ENCODE measurements at regions not wholly inside any gene's neighbourhood (a gene's known extent, or its start where the extent isn't known, plus 50 kb on each side); places are given as distances from the start of the nearest gene placed in this dataset.

DNA sequence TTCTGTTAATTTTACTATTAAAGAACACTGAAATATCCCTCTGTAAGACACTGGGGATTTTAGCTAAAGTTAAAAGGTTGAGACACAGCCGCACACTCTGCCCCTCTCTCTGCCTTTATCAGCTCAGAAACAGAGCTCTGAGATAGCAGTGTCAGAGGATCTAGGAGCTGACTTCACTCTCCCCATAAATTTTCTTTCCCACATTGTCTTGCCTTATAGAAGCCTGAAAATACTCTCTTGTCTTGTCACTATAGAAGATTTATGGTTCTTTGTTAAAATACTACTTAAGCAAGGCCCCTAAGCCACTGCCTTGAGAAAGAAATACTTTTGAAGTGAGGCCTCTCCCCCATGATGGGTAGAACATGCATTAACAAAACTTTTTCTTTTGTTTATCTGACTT, 105.7 kb upstream of the C10orf90 start:
- TF ChIP-seq, protein P1, sequence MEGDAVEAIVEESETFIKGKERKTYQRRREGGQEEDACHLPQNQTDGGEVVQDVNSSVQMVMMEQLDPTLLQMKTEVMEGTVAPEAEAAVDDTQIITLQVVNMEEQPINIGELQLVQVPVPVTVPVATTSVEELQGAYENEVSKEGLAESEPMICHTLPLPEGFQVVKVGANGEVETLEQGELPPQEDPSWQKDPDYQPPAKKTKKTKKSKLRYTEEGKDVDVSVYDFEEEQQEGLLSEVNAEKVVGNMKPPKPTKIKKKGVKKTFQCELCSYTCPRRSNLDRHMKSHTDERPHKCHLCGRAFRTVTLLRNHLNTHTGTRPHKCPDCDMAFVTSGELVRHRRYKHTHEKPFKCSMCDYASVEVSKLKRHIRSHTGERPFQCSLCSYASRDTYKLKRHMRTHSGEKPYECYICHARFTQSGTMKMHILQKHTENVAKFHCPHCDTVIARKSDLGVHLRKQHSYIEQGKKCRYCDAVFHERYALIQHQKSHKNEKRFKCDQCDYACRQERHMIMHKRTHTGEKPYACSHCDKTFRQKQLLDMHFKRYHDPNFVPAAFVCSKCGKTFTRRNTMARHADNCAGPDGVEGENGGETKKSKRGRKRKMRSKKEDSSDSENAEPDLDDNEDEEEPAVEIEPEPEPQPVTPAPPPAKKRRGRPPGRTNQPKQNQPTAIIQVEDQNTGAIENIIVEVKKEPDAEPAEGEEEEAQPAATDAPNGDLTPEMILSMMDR (IDR thresholded peaks at IDR 0.05; ENCODE audit: low read depth, low read length) = no peak
- TF ChIP-seq POLR2A (IDR thresholded peaks at IDR 0.05; ENCODE audit: extremely low read depth, insufficient read length) = no peak
- TF ChIP-seq MYC (IDR thresholded peaks at IDR 0.05; ENCODE audit: low read depth, low read length) = no peak

Data from NB4 (cell line).